Retinal pigment epithelial cell (primary cell): ENCODE measurements at regions not wholly inside any gene's neighbourhood (a gene's known extent, or its start where the extent isn't known, plus 50 kb on each side); places are given as distances from the start of the nearest gene placed in this dataset.
"Not testable (repeated sequence)": the region's sequence is repeated elsewhere in the genome, so short reads cannot be mapped to it uniquely, and the experiment has no call there.

Source experiments
- DNase-seq: peaks from one replicate; pipeline ENCODE4 v3.0.0-alpha.2; 2010; ENCODE audit warnings: low read depth
- H3K4me3 ChIP-seq: 2 replicates; pipeline ENCODE4 v1.5.1; 2011; ENCODE audit warnings: mild to moderate bottlenecking, low read length, control low read depth, moderate library complexity
- TF ChIP-seq, protein P1 (sequence below): conservative IDR thresholded peaks from 2 replicates; pipeline ENCODE4 v1.5.1; 2011; ENCODE audit warnings: low read depth, low read length, control low read depth, inconsistent platforms

DNA sequence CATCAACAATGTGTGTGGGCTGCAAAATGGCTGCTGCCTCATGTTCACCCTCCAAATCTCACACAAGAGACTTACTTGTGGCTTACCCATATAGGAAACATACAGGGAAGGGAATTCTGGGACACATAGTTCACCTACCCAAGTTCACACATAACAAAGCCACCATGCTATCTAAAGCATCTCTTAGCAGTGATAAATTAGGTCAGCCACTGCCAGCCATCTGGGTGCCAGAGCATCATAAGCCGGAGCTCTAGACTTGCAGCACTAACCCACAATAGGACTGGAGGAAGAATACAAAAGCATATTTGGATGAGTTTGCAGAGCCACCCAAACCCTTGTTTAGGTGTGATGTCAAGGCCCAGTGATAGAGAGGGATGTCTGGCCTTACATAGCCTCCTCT, 321.7 kb downstream of the SEC16B start:
- no peak for DNase-seq
- TF ChIP-seq, protein P1, sequence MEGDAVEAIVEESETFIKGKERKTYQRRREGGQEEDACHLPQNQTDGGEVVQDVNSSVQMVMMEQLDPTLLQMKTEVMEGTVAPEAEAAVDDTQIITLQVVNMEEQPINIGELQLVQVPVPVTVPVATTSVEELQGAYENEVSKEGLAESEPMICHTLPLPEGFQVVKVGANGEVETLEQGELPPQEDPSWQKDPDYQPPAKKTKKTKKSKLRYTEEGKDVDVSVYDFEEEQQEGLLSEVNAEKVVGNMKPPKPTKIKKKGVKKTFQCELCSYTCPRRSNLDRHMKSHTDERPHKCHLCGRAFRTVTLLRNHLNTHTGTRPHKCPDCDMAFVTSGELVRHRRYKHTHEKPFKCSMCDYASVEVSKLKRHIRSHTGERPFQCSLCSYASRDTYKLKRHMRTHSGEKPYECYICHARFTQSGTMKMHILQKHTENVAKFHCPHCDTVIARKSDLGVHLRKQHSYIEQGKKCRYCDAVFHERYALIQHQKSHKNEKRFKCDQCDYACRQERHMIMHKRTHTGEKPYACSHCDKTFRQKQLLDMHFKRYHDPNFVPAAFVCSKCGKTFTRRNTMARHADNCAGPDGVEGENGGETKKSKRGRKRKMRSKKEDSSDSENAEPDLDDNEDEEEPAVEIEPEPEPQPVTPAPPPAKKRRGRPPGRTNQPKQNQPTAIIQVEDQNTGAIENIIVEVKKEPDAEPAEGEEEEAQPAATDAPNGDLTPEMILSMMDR, result no peak

DNA sequence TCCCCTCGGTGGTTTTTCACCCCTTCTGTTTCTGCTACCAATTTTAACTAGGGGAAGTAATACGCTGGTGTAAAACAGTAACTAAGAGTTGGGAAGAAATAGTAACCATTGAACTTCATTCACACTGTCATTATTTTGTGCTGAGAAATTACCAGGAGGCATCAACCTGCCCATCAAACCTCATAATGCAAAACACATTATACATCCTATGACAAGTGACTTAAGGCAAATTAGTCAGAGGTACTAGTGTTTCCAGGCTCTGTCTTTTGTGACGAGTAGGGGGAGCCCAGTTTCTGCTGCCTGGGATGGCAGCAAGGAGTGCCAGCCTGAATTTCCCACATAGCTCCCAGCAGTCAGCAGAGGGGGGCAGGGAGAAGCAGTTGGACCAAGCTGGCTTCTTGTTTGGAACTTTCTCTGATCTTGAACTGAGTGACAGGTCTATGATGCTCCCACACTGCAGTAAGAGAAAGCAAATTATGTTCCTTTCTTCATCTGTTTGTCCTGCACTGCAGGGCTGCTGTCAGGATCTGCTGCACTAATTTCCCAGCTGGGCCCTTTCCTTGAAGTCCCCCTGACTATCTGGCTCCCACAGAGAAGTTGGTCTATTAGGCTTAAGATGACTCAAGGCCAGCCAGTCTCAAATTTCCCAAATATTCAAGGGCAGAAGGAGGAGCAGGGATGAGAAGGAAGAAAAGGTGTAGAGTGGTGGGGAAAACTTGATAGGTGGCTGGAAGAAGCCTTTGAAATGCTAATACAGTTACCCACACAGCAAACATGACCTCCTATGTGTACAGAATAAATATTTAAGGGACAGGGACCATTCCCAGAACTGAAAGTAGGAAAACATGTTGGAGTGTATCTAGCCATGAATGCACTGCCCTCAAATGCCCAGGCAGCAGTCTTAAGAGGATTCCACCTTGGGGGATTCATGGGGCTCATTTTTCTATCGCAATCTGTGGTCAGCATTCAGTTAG, 322.8 kb downstream of the SEC16B start:
- TF ChIP-seq, protein P1, result no peak
- H3K4me3 ChIP-seq, result no peak overlapping the region
- DNase-seq, result no peak

More for the DNA sequence above, 321.7 kb downstream of the SEC16B start:
- H3K4me3 ChIP-seq, result no peak overlapping the region

DNA sequence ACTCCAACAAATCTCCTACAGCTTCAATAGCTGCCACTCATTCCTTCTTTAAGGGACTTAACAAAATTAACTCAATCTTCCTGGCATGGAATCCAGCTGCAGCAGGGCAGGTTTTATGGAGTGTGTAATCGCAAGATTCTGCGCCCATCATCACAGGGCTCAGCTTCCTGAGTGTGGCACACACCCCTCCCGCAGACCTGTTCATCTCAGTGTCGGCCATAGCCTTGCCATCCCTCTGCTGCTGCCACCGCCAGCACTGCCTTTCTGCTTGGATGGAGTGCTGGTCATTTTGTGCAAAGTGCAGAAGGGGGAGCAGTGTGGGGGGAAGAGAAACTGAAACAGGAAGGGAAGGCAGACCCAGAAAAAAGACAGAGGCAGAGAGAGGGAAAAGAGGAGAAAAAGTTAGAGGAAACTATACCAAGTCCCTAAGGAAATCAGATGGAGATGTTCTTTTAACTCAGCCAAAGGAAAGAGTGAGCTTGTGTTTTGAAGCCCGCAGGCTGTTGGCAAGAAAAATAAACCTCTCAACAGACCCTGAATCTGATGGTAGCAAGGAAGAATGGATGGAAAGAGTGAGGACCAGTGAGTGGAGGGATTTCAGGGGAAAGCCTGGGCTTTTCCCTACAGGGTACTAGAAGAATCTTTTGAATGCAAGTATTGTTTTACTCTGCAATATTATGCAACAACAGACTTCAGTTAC, 324.2 kb downstream of the SEC16B start:
- TF ChIP-seq, protein P1, result no peak

DNA sequence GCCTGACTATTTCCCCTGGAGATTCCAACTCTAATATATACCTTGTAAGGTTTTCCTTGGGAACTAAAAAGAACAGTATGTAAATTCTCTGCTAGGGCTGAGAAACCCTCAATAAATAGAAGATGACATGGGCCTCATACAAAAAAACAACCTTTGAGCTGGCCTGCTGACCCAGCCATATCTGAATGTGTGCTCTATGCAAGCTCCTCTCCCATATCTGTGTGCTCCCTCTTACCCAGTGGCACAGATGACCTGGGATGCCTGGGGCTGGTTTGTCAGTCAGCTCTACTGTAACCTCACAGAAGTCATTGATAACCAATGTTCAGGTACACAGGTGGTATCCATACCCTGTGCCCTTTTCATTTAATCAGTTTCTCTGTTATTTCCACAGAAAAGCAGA, 329.2 kb downstream of the SEC16B start:
- TF ChIP-seq, protein P1, result no peak

More for the DNA sequence above, 324.2 kb downstream of the SEC16B start:
- no peak for DNase-seq
- no peak overlapping the region for H3K4me3 ChIP-seq

DNA sequence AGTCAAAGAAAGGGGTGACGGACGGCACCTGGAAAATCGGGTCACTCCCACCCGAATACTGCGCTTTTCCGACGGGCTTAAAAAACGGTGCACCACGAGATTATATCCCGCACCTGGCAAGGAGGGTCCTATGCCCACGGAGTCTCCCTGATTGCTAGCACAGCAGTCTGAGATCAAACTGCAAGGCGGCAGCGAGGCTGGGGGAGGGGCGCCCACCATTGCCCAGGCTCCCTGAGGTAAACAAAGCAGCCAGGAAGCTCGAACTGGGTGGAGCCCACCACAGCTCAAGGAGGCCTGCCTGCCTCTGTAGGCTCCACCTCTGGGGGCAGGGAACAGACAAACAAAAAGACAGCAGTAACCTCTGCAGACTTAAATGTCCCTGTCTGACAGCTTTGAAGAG, 335.7 kb downstream of the SEC16B start:
- H3K4me3 ChIP-seq, result not testable (repeated sequence)

More for the DNA sequence above, 329.2 kb downstream of the SEC16B start:
- no peak overlapping the region for H3K4me3 ChIP-seq
- DNase-seq, result no peak

DNA sequence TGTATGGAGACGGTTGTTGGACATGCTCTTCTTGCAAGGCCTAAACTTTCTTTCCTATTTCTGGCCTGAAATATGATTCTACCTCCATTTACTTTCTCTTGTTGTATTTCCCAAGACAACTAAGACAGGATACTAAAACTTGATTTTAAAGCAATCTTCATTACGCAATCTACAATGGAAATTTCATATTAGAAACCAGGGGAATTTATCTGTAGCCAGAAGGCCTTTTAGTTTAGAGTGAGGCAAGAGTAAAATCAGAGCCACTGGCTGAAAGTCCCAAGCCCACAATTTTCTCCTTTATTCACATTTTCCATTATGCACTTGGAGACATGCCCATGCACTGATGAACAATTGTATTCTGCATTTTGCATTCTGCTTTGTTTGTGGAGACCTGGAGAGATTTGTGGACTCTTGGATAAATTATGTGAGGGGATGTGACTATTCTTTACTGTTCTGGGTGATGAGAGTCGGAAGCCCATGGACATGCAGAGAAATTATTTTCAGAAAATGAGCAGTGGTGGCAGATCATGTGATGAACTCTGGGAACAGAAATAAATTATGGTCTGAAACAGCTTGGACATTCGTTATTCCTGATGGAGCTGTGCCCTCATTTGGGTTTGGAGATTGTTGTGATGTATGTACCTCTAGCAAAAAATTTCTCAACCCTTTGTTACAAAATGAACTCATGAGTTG, 336.8 kb downstream of the SEC16B start:
- H3K4me3 ChIP-seq, result no peak overlapping the region
- TF ChIP-seq, protein P1, result no peak
- DNase-seq, result no peak

More for the DNA sequence above, 335.7 kb downstream of the SEC16B start:
- not testable (repeated sequence) for DNase-seq

DNA sequence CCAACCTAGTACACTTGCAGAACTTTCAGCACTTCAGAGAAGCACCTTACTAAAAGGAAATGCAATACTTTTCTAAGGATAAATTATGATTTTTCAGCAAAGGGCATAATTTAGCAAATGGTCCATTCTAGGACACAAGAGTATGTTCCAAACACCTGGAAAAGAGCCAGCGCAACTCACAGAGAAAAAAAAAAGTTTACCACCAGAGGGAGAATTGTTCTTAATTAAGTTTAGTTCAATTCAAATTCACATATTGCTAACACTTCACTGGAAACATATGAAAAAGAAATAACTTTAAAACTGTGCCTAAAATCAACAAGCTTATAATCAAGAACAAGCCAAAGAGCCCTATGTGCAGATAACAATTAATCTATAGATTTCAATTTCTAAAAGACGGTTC, 338.1 kb downstream of the SEC16B start:
- H3K4me3 ChIP-seq, result no peak overlapping the region
- no peak for DNase-seq
- TF ChIP-seq, protein P1, result no peak
